ENCODE measurements at regions not wholly inside any gene's neighbourhood (a gene's known extent, or its start where the extent isn't known, plus 50 kb on each side); places are given as distances from the start of the nearest gene placed in this dataset.
A peak's percentile ranks its signal among the peaks of the same experiment; 100 is the strongest.

DNA sequence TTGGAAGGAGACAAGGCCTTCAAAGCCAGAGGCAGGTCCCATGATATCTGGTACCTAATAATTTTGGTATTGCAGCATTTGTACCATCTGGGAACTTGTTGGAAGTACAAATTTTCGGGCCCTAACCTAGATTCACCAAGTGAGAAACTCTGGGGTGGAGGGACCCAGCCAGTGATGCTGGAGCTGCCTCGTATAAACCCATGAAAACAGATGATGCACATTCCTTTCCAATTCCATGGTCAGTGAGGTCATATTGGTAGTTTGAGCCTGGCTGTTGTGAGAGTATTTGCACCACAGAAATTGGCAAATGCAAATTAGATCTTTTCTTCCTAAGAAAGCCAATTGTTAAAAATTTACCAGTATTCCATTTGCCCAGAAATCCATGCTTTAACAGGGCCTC lies 269.6 kb upstream of the PLXNA2 start:
- no peak for DNase-seq (ENCODE audit: low read depth)

DNA sequence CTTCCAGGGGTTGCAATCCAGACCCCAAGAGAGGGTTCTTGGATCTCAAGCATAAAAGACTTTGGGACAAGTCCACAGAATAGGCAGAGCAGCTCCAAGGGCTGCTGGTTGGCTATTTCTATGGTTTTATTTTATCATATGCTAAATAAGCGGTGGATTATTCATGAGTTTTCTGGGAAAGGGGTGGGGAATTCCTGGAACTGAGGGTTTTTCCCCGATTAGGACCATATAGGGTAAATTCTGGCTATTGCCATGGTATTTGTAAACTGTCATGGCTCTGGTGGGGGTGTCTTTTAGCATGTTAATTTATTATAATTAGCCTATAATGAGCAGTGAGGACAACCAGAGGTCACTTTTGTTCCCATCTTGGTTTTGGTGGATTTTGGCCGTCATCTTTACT lies 270.9 kb upstream of the PLXNA2 start:
- DNase-seq (ENCODE audit: low read depth) = no peak

DNA sequence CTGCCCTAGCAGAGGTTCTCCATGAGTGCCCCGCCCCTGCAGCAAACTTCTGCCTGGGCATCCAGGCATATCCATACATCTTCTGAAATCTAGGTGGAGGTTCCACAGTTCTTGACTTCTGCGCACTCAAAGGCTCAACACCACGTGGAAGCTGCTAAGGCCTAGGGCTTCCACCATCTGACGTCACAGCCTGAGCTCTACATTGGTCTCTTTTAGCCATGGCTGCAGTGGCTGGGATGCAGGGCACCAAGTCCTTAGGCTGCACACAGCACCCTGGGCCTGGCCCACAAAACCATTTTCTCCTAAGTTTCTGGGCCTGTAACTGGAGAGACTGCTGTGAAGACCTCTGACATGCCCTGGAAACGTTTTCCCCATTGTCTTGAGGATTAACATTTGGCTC lies 272.6 kb upstream of the PLXNA2 start:
- DNase-seq (ENCODE audit: low read depth) = no peak

DNA sequence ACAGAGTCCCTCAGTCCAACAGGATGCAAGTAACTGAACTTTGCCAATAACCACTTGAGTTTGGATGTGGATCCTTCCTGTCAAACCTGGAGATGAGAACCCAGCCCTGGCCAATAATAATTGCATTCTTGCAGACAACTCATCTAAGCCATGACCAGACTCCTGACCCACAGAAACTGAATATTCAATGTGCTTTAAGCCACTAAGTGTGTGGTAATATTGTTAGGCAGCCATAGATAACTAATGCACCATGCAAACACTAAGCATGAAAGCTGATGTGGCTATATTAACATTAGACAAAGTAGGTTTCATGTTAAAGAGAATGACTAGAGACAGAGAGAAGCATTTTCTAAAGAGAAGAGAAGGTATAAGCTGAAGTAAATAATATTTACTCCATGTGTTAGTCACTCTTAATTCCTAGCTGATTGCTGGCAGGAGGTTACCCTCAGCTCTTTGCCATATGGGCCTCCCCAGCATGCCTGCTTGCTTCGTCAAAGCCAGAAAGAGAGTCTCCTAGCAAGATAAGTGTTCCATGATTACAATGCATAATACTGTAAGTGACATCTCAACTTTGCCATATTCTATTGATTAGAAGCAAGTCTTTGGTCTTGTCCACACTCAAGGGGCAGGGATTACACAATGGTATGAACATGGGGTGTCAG lies 276.4 kb upstream of the PLXNA2 start:
- peak; percentile 37 for DNase-seq (ENCODE audit: low read depth)

DNA sequence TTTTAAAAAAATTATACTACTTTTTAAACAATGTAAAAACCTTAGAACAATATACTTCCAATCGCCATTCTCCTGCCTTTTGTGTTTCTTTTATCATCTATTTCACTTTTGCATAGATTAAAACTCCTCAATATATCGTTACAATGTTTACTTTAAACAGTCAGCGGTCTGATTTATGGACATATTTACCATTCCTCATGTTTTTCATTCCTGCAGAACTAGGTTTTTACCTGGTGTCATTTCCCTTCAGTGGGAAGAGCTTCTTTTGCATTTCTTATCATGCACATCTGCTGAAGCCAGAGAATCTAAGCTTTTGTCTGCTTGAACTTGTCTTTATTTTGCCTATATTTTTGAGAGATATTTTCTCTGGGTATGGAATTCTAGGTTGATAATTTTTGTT lies 277.4 kb upstream of the PLXNA2 start:
- no peak for DNase-seq (ENCODE audit: low read depth)

DNA sequence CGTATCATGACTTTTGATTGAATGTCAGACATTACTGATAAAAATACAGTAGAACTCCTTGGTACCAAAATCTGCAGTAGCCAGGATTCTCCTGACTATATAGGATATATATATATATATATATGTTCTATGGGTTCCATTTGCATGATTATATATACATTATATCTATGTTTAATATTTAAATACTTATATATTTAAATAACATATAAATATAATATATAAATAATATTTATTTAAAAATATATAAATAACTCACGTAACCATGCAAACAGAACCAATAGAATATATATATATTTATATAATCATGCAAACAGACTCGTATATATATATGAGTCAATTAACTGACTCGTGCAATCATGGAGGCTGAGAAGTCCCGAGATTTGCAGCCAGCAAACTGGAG lies 278.8 kb upstream of the PLXNA2 start:
- DNase-seq (ENCODE audit: low read depth) = no peak

DNA sequence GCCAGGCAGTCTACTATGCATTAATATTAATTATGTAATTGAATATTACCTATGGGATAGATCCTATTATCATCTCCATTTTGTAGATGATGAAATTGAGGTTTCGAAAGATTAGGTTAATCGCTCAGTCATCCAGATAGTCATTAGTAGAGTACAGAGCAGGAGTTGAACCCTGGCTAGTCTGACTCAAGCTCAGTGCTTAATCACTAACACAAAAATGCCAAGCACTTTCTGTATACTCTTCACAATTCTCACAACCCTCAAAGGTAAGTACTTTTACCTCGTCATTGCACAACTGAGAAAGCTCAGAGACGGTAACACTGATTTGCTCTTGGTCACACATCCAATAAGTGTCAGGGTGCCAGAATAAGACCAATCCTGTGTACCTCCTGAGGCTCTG lies 280.2 kb upstream of the PLXNA2 start:
- DNase-seq (ENCODE audit: low read depth) = no peak

DNA sequence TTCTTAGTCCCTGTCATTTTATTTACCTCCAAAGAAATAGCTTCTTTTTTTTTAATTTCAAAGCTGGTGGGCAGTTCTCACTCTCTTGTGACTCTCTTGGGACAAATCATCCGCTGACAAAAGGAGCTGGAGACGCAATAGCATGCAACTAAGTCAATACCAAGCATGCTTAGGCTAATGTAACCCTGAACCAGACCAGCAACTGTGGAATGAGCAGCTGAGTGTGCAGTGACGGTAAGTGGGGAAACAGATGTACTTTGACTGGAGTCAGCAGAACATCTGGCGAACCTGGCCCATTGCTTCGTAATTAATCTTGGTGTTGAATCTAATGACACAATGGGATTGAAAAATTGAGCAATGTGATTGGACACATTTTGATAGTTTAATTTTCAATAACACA lies 280.7 kb upstream of the PLXNA2 start:
- DNase-seq (ENCODE audit: low read depth) = no peak

DNA sequence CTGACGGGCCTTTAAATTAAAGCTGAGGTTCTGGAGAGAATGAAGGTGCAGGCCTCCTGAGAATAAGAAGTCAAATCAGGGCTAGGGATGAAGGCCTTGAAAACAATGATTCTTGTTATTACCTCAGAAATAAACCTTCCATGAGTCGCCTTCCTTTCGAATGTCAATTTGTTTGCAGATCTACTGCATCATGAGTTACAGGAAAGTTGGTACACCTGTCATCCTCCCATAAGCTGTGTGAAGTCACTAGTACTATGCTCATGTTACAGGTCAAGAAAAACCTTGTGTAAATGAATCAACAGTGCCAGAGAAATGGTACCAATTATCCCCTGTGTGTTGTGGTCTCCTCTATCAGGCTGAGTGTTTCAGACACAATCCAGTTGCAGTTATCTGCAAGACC lies 281.2 kb upstream of the PLXNA2 start:
- no peak for DNase-seq (ENCODE audit: low read depth)

DNA sequence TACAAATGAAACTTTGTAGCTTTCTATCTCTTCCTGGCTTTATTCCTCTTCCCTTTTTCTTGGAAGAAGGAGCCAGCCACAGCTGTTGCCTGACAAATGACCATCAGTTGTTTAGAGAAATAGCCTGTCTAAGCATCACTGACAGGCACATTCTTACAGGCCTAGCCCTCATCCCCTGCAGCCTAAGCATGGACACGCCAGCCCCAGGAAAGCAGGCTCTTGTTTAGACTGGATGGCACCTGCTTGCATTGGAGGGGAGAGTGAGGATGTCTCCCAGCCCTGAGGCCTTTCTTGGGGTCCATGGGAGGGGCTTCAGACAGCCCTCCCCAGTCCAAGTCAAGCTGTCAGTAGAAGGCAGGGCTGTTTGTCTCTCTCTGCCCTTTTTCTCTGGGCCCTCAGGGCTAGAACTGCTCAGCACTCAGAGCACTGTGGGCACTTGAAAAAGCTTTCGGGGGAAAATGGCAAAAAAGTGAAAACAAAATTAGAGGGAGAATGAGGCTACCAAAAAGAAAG lies 282.5 kb upstream of the PLXNA2 start:
- DNase-seq (ENCODE audit: low read depth) = no peak

DNA sequence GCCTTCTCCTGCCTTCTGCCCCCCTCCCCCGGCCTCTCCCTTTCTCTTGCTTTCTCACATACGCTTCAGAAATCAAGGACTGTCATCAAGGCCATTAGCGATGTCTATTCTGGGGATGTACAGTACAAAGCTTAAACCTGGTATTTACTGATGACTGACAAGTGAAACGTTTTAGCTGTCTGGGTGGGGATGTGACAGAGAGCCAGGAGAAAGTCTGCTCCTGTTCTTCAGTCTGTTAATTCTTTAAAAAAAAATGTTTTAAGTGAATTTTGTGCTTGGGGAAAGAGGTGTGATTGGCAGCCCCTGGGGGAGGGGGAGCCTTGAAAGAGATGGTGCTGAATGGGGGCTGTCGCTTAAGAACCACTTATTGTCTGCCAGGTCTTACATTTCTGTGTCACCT lies 283.0 kb upstream of the PLXNA2 start:
- DNase-seq (ENCODE audit: low read depth) = no peak

DNA sequence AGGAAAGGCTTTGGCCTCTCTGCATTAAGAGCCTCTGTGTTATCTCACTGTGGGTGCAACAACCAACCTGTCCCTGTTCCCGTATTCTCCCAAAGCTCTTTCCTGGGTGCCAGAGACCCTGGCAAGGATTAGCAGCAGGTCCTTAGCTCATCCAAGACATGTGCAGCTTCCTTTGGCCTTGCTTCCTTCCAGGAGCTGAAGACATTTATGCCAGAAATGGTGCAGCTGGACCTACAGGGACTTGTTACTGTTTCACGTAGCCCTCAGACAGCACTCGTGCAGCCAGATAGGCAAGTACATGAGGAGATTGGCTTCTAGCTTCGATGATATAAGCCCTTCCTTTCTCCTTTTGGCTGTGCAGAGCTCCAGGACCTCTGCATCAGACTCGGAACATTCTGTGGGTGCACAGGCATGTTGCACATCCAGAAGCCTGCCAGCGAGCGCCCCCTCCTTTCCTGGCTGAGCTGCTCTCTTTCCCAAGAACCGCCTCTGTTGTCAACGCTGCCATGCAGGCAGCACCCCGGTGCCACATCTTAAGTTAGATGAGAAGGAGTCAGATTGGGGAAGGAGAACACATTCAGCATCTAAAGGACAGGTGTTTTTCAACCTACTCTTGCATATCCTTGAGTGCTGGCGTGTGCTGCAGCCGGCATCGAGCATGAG lies 284.5 kb upstream of the PLXNA2 start:
- no peak for DNase-seq (ENCODE audit: low read depth)

DNA sequence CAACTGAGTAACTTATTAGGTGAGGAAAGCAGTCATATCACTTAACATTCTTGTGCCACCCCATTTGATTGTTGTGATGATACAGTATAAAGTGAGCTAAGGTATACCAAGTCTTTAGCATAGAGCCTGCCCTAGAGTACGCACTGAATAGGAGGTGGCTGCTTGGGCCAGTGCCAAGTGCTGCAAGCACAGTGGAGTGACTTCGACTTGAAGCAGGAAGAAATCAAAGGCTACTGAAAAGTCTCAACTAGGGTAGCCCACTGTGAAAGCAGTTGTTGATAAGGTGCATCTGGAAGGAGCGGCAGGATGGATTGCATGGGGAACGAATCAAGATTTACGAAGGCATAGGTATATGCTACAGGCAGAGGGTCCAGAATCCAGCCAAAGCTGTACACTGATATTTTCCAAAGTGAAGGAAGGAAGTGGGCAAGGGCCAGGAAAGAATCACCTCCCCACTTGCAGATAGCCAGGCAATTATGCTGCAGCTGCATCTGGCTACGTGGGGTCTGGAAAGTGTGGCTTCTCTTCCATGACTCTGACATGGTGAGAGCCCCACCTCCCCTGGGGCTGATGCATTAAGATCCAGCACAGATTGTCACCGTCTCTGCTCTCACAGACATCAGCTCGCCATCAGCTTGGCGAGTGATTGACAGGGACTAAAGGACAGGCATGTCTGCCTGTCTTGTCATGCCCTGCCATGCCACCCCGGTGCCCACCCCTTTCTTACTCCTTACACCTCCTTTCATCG lies 287.0 kb upstream of the PLXNA2 start:
- no peak for DNase-seq (ENCODE audit: low read depth)

DNA sequence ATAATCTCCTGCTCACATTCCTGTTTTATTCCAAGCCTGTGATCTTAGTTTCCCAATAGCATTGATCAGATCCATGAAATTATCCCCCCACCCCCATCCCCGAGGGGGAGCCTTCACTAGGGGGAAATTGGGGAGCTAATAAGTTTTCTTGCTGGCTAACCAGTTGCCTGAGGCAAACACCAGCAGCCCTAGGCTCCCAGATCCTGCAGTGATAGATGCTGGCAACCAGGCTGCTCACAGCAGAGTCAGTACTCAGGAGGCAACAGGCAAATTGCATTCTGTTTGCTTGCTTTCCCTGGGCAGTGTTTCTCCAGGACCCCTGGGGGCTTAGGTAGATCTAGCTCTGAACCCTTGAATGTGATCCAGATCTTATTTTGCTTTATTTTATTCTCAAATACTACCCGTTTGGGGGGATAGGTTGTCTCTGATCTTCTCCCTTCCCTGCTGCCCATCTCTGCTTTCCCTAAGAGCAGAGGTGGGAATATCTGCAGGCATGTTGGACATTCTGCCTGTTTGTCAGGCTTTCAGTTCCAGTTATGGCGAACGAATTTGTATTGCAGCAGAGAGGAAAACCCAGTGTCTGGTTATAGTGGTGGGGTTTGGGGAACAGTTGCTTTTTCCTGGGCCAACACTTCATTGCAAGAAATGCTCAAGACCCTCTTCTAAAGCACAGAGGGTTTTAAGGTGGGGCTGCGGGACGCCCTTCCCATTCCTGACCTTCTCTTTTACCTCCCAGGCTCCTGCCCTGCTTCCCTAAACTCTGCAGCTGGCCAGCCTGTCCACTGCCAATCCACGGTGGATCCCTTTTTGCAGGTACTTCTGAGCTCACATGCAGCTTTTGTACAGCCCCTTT lies 289.8 kb upstream of the PLXNA2 start:
- no peak for DNase-seq (ENCODE audit: low read depth)

DNA sequence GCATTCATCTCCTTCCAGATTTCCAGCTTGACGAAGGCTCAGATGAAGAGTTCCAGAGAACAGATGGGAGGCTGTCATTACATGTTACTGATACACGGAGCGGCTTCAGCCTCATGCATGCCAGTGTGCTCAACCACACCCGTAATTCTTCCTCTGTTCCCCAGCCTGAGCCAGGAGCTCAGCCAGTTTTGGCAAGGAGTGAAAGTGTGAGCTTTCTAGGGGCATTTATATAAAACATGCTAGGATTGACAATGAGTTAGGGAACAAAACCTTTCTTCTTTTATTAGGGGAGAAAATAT lies 290.4 kb upstream of the PLXNA2 start:
- peak; percentile 40 for DNase-seq (ENCODE audit: low read depth)

DNA sequence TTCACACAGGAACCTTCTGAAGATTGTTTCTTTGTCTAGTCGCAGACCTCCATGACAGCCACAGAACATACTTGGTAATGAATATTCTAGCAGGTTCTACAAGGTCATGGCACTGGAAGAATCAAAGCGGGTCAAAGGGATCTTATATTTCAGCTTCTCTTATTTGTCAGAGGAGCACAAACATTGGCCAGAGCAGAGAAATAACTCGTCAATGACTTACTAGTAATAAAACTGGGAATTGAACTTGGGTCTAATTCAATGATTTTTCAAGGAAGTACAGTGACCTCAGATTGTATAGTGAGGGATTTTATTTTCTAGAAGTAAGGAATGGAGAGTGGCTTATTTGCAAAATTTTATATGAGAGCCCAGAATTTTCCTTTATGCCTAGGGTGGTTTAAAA lies 290.8 kb upstream of the PLXNA2 start:
- no peak for DNase-seq (ENCODE audit: low read depth)

DNA sequence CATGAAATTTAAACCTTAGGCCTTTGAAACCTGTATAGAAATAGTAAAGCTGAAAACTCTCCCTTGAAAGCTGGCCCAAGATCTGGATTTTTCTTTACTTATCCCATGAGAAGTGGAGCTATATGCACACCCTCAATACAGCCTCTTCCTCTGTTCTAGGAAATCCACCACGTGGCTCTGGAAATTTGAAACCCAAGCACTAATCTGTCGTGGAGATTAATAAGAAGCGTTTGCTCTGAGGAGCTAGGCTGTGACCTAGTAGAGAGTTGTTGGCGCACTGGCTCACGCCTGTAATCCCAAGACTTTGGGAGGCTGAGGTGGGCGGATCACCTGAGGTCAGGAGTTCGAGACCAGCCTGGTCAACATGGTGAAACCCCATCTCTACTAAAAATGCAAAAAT lies 291.3 kb upstream of the PLXNA2 start:
- no peak for DNase-seq (ENCODE audit: low read depth)

DNA sequence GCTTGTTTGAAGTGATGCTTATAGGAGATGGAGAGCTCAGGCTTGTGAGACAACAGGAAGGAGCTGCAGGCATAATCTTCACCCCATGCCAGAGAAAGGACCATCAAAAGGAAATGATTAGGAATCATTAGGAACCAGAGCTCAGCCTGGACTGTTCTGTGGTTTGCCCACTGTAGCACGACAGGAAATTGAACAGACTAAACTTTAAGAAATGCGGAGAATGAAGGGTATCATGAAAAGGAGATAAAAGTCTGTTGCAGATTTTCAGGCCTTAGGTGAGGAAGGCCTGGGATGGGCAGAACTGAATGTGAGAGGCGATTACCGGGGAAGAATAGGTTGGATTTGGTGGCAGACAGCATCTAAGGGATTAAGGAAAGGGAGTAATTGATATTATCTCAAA lies 292.0 kb upstream of the PLXNA2 start:
- DNase-seq (ENCODE audit: low read depth) = peak; percentile 77

DNA sequence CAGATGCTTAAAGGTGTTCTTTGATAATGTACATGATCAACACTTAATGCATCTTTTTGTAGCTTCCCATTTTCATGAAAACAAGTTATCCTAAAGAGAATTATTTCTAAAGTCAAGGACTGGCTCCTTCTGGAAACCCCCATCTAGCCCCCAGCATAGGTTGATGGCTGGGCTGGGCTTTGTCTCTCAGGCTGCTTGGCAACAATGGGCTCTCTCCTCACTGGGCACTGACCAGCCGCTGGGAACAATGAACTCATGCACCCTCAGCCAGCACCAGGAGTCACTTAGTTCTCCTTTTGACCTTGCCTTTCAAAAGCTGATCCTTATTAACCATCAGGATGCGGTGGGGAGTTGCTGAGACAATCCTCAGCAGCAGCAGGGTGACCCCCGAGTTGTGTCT lies 293.0 kb upstream of the PLXNA2 start:
- no peak for DNase-seq (ENCODE audit: low read depth)

DNA sequence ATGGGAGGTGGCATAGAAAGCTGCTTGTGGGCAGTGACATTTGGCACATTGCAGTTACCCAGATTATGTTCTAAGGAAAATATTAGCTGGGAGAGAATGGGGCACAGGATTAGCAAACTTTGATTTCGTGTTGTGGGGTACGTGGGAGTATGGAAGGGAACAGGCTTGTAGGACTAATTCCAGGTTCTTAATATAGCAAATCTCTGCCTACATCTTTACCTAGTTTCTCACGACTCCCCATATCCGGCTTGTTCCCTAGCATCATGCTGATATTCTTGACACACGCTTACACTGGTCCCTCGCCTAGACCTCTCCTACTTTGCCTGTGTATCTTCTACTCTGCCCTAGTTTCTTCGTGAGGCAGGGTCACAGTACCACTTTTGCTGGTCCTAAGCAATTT lies 293.9 kb upstream of the PLXNA2 start:
- no peak for DNase-seq (ENCODE audit: low read depth)

DNA sequence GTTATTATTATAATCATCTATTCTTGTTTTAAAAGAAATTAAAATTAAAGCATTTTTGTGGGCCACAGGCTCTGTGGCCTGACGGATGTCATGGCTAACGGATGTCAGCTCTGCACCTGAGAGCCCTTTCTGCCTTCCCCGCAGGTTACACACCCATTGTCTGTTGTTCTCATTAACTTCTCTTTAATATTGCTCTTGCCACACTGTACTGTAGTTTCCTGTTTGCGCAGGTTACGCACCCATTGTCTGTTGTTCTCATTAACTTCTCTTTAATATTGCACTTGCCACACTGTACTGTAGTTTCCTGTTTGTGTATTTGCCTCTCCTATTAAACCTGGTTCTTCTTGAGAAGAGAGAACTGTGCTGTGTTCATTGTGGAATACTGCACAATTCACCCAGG lies 294.4 kb upstream of the PLXNA2 start:
- no peak for DNase-seq (ENCODE audit: low read depth)

DNA sequence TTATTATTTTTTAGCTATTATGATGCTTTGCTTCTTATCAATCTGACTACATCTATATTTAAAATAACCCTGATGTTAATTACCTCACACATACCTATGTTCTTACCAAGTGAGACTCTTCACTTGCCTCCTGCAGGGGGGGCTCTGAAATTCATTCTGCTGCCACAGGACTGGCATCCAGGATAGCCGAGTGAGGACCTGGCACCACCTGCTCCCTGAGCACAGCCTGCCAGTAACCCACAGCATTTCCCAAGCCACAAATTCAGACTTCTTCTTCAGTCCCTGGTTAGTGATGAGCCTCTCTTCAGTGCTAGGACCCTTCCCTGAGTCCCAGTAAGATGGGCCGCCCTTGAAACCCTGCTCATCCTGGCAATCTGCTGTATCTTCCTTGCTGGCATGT lies 296.5 kb upstream of the PLXNA2 start:
- no peak for DNase-seq (ENCODE audit: low read depth)

Measured in RPMI7951 (cell line).